HCT116 (cell line): ENCODE measurements at regions not wholly inside any gene's neighbourhood (a gene's known extent, or its start where the extent isn't known, plus 50 kb on each side); places are given as distances from the start of the nearest gene placed in this dataset.

Experiments
- ATF3 ChIP-seq: IDR thresholded peaks from 2 replicates; pipeline ENCODE4 v1.6.1; 2012
- CTCF ChIP-seq, 3 experiments: fragments of 200-600 bp in 1 of 3; sonication (generic) in 1 of 3; IDR thresholded peaks in 2 of 3; conservative IDR thresholded peaks in 1 of 3; 2 replicates each; pipeline ENCODE4 v1.5.1; 2012 to 2017; ENCODE audit warnings: low read depth in 2 of 3, low read length in 2 of 3, antibody characterized with exemption in 1 of 3, borderline replicate concordance in 1 of 3, control low read depth in 1 of 3, mild to moderate bottlenecking in 1 of 3, mixed read lengths in 1 of 3, mixed run types in 1 of 3, moderate library complexity in 1 of 3; ENCODE audit not compliant: insufficient read depth in 1 of 3
- EGR1 ChIP-seq: IDR thresholded peaks from 2 replicates; pipeline ENCODE4 v1.6.1; 2012; ENCODE audit warnings: low read depth
- EZH2 ChIP-seq: fragments of 200-600 bp; sonication (generic); IDR thresholded peaks from 2 replicates; pipeline ENCODE4 v1.6.1; 2017; ENCODE audit warnings: antibody characterized with exemption, mixed run types
- EZH2phosphoT487 ChIP-seq: fragments of 200-600 bp; IDR thresholded peaks from 2 replicates; pipeline ENCODE4 v1.6.1; 2018; ENCODE audit warnings: antibody characterized with exemption, borderline replicate concordance
- POLR2A ChIP-seq: IDR thresholded peaks from 2 replicates; pipeline ENCODE4 v1.7.0; 2011; ENCODE audit warnings: borderline replicate concordance; ENCODE audit not compliant: insufficient read depth, insufficient read length; ENCODE audit errors: extremely low read depth
- RAD21 ChIP-seq: IDR thresholded peaks from 2 replicates; pipeline ENCODE4 v1.6.1; 2012; ENCODE audit warnings: low read depth, mild to moderate bottlenecking
- REST ChIP-seq: IDR thresholded peaks from 2 replicates; pipeline ENCODE4 v1.6.1; 2012; ENCODE audit warnings: low read depth
- SP1 ChIP-seq: IDR thresholded peaks from 2 replicates; pipeline ENCODE4 v1.6.1; 2012; ENCODE audit warnings: low read depth
- YY1 ChIP-seq: IDR thresholded peaks from 2 replicates; pipeline ENCODE4 v1.6.1; 2011; ENCODE audit warnings: low read length, low read depth, moderate library complexity, mild to moderate bottlenecking; ENCODE audit not compliant: insufficient replicate concordance; ENCODE audit errors: extremely low read depth
- ZBTB33 ChIP-seq: IDR thresholded peaks from 2 replicates; pipeline ENCODE4 v1.6.1; 2011; ENCODE audit warnings: mild to moderate bottlenecking, low read length, moderate library complexity; ENCODE audit not compliant: insufficient replicate concordance; ENCODE audit errors: extremely low read depth
- ZFX ChIP-seq: fragments of 450-650 bp; IDR thresholded peaks from 2 replicates; pipeline ENCODE4 v1.6.1; 2017
- ZNF274 ChIP-seq: fragments of 200-500 bp; sonication (Bioruptor generic); IDR thresholded peaks from 2 replicates; pipeline ENCODE4 v1.6.1; 2014; ENCODE audit warnings: mild to moderate bottlenecking, low read depth, low read length, inconsistent platforms

GRCh38 chr15:69576035-69576526, 123.5 kb downstream of the RPLP1 start:
- TF ChIP-seq CTCF (IDR thresholded peaks at IDR 0.05 in 2 of 3, conservative IDR thresholded peaks at IDR 0.05 in 1 of 3; ENCODE audit: borderline replicate concordance in 1 of 3, insufficient read depth in 1 of 3, low read depth in 2 of 3, low read length in 2 of 3) (peak; percentile 62 to 89 (median 83); a peak in 5 of 6 replicates), EGR1 (no peak), POLR2A (no peak), EZH2 (no peak), EZH2phosphoT487 (no peak), REST (no peak), YY1 (no peak), RAD21 (peak; percentile 82), ZNF274 (no peak), ZFX (no peak), ZBTB33 (no peak), SP1 (no peak), ATF3 (no peak)
